Testis (tissue), 2 donors: ENCODE measurements at regions not wholly inside any gene's neighbourhood (a gene's known extent, or its start where the extent isn't known, plus 50 kb on each side); places are given as distances from the start of the nearest gene placed in this dataset.

Experiments used
- POLR2A ChIP-seq: fragments of 450-650 bp; IDR thresholded peaks from one replicate; pipeline ENCODE4 v1.6.1; 2017; ENCODE audit warnings: antibody characterized with exemption, mild to moderate bottlenecking, moderate library complexity
- TF ChIP-seq, protein P1 (sequence below), 3 experiments: fragments of 450-650 bp in 2 of 3; fragments of 200-600 bp in 1 of 3; sonication (generic) in 1 of 3; IDR thresholded peaks; one replicate each; pipeline ENCODE4 v1.5.1; 2016 to 2019; ENCODE audit warnings: antibody characterized with exemption in 3 of 3, mild to moderate bottlenecking in 2 of 3, moderate library complexity in 1 of 3

DNA sequence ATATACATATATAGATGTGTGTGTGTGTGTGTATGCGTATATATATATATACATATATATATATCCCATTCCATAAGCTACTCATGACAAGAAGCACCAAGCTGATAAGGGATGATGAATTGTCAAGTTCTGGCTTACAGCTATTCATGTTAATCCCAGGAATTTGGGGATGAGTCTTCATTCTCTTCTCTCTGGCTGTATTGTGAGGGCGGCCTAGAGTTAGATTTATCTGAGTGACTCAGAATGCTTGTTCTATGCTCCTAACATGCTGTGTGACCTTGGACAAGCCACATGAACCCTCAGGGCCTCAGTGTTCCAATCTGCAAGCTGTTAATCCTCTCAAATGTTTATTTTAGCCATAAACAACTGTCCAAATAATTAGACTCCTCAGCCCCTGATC is 749.0 kb downstream of the MED13L start:
- no peak for TF ChIP-seq POLR2A
- TF ChIP-seq, protein P1, sequence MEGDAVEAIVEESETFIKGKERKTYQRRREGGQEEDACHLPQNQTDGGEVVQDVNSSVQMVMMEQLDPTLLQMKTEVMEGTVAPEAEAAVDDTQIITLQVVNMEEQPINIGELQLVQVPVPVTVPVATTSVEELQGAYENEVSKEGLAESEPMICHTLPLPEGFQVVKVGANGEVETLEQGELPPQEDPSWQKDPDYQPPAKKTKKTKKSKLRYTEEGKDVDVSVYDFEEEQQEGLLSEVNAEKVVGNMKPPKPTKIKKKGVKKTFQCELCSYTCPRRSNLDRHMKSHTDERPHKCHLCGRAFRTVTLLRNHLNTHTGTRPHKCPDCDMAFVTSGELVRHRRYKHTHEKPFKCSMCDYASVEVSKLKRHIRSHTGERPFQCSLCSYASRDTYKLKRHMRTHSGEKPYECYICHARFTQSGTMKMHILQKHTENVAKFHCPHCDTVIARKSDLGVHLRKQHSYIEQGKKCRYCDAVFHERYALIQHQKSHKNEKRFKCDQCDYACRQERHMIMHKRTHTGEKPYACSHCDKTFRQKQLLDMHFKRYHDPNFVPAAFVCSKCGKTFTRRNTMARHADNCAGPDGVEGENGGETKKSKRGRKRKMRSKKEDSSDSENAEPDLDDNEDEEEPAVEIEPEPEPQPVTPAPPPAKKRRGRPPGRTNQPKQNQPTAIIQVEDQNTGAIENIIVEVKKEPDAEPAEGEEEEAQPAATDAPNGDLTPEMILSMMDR (IDR thresholded peaks at IDR 0.05): no peak
